Mesenchymal stem cell (in vitro differentiated cells and primary cell): ENCODE measurements at regions not wholly inside any gene's neighbourhood (a gene's known extent, or its start where the extent isn't known, plus 50 kb on each side); places are given as distances from the start of the nearest gene placed in this dataset.
"Not testable (repeated sequence)": the region's sequence is repeated elsewhere in the genome, so short reads cannot be mapped to it uniquely, and the experiment has no call there.

Source experiments
- DNase-seq: peaks from one replicate; pipeline ENCODE4 v3.0.0-alpha.2; 2013
- H2AFZ ChIP-seq: one replicate; pipeline ENCODE4 v1.6.1; 2013; ENCODE audit warnings: low read depth, mild to moderate bottlenecking, control low read depth, inconsistent platforms, low read length, moderate library complexity
- H2AK5ac ChIP-seq: 2 replicates; pipeline ENCODE4 v1.6.1; 2013; ENCODE audit warnings: low read length, moderate library complexity, mild to moderate bottlenecking, inconsistent platforms; ENCODE audit not compliant: severe bottlenecking
- H2BK120ac ChIP-seq: one replicate; pipeline ENCODE4 v1.6.1; 2013; ENCODE audit warnings: low read depth, mild to moderate bottlenecking, inconsistent platforms, low read length, moderate library complexity
- H2BK12ac ChIP-seq, 2 experiments: one replicate each; pipeline ENCODE4 v1.6.1; 2013; ENCODE audit warnings: inconsistent platforms in 2 of 2, low read length in 2 of 2, mild to moderate bottlenecking in 2 of 2, moderate library complexity in 2 of 2, control low read depth in 1 of 2
- H2BK15ac ChIP-seq: one replicate; pipeline ENCODE4 v1.6.1; 2013; ENCODE audit warnings: mild to moderate bottlenecking, low read depth, inconsistent platforms; ENCODE audit not compliant: poor library complexity, severe bottlenecking
- H2BK5ac ChIP-seq: 2 replicates; pipeline ENCODE4 v1.6.1; 2013; ENCODE audit warnings: low read depth, mild to moderate bottlenecking, low read length, control low read depth, inconsistent platforms; ENCODE audit not compliant: poor library complexity, severe bottlenecking
- H3K14ac ChIP-seq, 2 experiments: one replicate each; pipeline ENCODE4 v1.6.1; 2013; ENCODE audit warnings: inconsistent platforms in 2 of 2, low read length in 2 of 2, control low read depth in 1 of 2, mild to moderate bottlenecking in 1 of 2, moderate library complexity in 1 of 2
- H3K18ac ChIP-seq, 2 experiments: one replicate each; pipeline ENCODE4 v1.6.1; 2013; ENCODE audit warnings: inconsistent platforms in 2 of 2, low read length in 2 of 2, control low read depth in 1 of 2, low read depth in 1 of 2, mild to moderate bottlenecking in 1 of 2
- H3K23ac ChIP-seq, 2 experiments: one replicate each; pipeline ENCODE4 v1.6.1; 2013; ENCODE audit warnings: inconsistent platforms in 2 of 2, low read length in 2 of 2, mild to moderate bottlenecking in 2 of 2, moderate library complexity in 2 of 2, control low read depth in 1 of 2
- H3K27ac ChIP-seq: 2 replicates; pipeline ENCODE4 v1.5.1; 2013; ENCODE audit warnings: mild to moderate bottlenecking, moderate library complexity, low read length, control low read depth, inconsistent platforms; ENCODE audit not compliant: poor library complexity, severe bottlenecking
- H3K27me3 ChIP-seq, 2 experiments: 2 replicates each; pipeline versions ENCODE4 v1.6.1 to v1.7.0; 2013; ENCODE audit warnings: low read length in 2 of 2, mild to moderate bottlenecking in 2 of 2, moderate library complexity in 2 of 2, control low read depth in 1 of 2, inconsistent platforms in 1 of 2; ENCODE audit not compliant: control insufficient read depth in 1 of 2, insufficient read depth in 1 of 2
- H3K36me3 ChIP-seq, 2 experiments: 2 replicates each; pipeline versions ENCODE4 v1.6.1 to v1.7.0; 2013; ENCODE audit warnings: low read length in 2 of 2, control low read depth in 1 of 2, inconsistent platforms in 1 of 2, low read depth in 1 of 2, mild to moderate bottlenecking in 1 of 2; ENCODE audit not compliant: insufficient read depth in 2 of 2, control insufficient read depth in 1 of 2
- H3K4ac ChIP-seq, 2 experiments: one replicate each; pipeline ENCODE4 v1.6.1; 2013; ENCODE audit warnings: inconsistent platforms in 2 of 2, low read length in 2 of 2, mild to moderate bottlenecking in 2 of 2, moderate library complexity in 2 of 2, control low read depth in 1 of 2, low read depth in 1 of 2
- H3K4me1 ChIP-seq: 2 replicates; pipeline ENCODE4 v1.6.1; 2013; ENCODE audit warnings: low read depth, low read length, control low read depth; ENCODE audit not compliant: control insufficient read depth, insufficient read depth
- H3K4me2 ChIP-seq: 2 replicates; pipeline ENCODE4 v1.6.1; 2013; ENCODE audit warnings: low read length, mild to moderate bottlenecking, inconsistent platforms; ENCODE audit not compliant: poor library complexity, severe bottlenecking
- H3K4me3 ChIP-seq, 2 experiments: 2 replicates each; pipeline versions ENCODE4 v1.5.1 to v1.7.0; 2013; ENCODE audit warnings: low read length in 2 of 2, mild to moderate bottlenecking in 2 of 2, control low read depth in 1 of 2, low read depth in 1 of 2; ENCODE audit not compliant: insufficient read depth in 1 of 2
- H3K79me1 ChIP-seq: replicated peaks from 2 replicates; pipeline ENCODE4 v1.6.1; 2013; ENCODE audit warnings: mild to moderate bottlenecking, control low read depth, low read length, inconsistent platforms; ENCODE audit not compliant: poor library complexity, severe bottlenecking
- H3K9ac ChIP-seq: 2 replicates; pipeline ENCODE4 v1.7.0; 2013; ENCODE audit warnings: mild to moderate bottlenecking, low read length, moderate library complexity
- H3K9me3 ChIP-seq: 2 replicates; pipeline ENCODE4 v1.7.0; 2013; ENCODE audit warnings: mild to moderate bottlenecking, low read length; ENCODE audit not compliant: control insufficient read depth
- H4K8ac ChIP-seq: one replicate; pipeline ENCODE4 v1.6.1; 2013; ENCODE audit warnings: inconsistent platforms, mild to moderate bottlenecking, low read length, moderate library complexity
- H4K91ac ChIP-seq: one replicate; pipeline ENCODE4 v1.6.1; 2013; ENCODE audit warnings: mild to moderate bottlenecking, low read length, inconsistent platforms
- WGBS: methylation state at CpG from one replicate; pipeline ENCODE4 v1.1.7; 2013; ENCODE audit warnings: mixed read lengths; 5-methylcytosine and 5-hydroxymethylcytosine counted together

DNA sequence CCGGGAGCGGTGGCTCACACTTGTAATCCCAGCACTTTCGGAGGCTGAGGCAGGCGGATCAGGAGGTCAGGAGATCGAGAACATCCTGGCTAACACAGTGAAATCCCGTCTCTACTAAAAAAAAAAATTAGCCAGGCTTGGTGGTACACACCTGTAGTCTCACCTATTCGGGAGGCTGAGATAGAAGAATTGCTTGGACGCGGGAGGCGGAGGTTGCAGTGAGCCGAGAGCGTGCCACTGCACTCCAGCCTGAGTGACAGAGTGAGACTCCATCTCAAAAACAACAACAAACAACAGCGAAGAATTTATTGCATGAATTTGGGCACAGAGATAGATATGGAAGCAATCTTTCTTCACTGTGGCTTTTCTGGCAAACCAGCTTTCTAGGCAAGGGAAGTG, 432.9 kb downstream of the STK39 start:
- not testable (repeated sequence) for H3K27me3 ChIP-seq, H3K36me3 ChIP-seq, H3K14ac ChIP-seq, H3K23ac ChIP-seq, H4K91ac ChIP-seq, H2AK5ac ChIP-seq, H2BK120ac ChIP-seq, H2BK15ac ChIP-seq, H3K9me3 ChIP-seq, DNase-seq, H3K4me1 ChIP-seq, H2BK5ac ChIP-seq, H3K4me2 ChIP-seq, H3K18ac ChIP-seq, H3K27ac ChIP-seq, H3K9ac ChIP-seq, H2BK12ac ChIP-seq, H2AFZ ChIP-seq, H4K8ac ChIP-seq, H3K4ac ChIP-seq, H3K4me3 ChIP-seq, H3K79me1 ChIP-seq
- 97% methylated on average over 13 of the region's 13 CpGs for WGBS

DNA sequence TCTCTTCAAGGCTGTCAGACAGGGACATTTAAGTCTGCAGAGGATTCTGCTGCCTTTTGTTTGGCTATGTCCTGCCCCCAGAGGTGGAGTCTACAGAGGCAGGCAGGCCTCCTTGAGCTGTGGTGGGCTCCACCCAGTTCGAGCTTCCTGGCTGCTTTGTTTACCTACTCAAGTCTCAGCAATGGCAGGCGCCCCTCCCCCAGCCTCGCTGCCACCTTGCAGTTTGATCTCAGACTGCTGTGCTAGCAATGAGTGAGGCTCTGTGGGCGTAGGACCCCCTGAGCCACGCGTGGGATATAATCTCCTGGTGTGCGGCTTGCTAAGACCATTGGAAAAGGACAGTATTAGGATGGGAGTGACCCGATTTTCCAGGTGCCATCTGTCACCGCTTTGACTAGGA, 437.6 kb downstream of the STK39 start:
- not testable (repeated sequence) for H3K36me3 ChIP-seq, H2AK5ac ChIP-seq, H3K4ac ChIP-seq, H3K9me3 ChIP-seq, H3K18ac ChIP-seq, H4K8ac ChIP-seq, DNase-seq, H2BK12ac ChIP-seq, H3K4me2 ChIP-seq, H2AFZ ChIP-seq, H3K14ac ChIP-seq, H3K9ac ChIP-seq, H3K4me3 ChIP-seq, H2BK5ac ChIP-seq, H2BK15ac ChIP-seq, H4K91ac ChIP-seq, H3K27me3 ChIP-seq, H3K4me1 ChIP-seq, H2BK120ac ChIP-seq, H3K23ac ChIP-seq, H3K79me1 ChIP-seq, H3K27ac ChIP-seq
- 86% methylated on average over 9 of the region's 9 CpGs for WGBS

DNA sequence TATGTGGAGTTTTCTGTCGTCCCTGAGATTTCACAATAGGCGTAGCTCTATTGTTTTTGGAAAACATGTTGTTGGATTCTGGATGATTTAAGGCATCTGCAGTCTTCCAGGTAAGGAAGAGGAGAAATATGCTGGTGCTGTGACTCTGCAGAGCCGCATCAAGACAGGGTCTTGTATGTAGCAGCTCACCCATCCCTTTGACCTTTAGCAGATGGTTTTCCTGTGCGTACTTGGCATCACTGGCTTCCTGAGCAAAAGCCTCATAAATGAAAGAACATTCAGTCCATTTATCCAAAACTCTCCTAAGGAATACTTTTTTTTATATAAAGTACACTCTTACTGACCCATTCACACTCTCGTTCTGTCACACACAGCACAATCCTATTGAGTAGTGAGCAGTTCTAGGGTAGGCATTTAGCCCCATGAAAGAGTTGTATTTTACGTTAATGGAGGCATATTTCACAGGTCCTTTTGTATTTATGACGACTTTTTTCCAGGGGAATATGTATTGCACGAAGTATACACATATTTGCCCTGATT, 443.9 kb downstream of the STK39 start:
- H3K9ac ChIP-seq, result no peak overlapping the region
- H3K9me3 ChIP-seq, result peaks cover 4% of the 10 kb centered on the region
- H3K36me3 ChIP-seq, result no peaks in the 10 kb centered on the region
- H2BK5ac ChIP-seq, result no peak overlapping the region
- no peak overlapping the region for H3K4me3 ChIP-seq
- no peak overlapping the region for H3K27ac ChIP-seq
- H2AK5ac ChIP-seq, result no peak overlapping the region
- no peak overlapping the region for H2BK15ac ChIP-seq
- H3K79me1 ChIP-seq, result no peaks in the 10 kb centered on the region
- no peak for DNase-seq
- H3K4me2 ChIP-seq, result no peak overlapping the region
- H3K18ac ChIP-seq, result no peak overlapping the region
- H3K27me3 ChIP-seq, result no peaks in the 10 kb centered on the region
- no peaks in the 10 kb centered on the region for H3K4me1 ChIP-seq
- no peak overlapping the region for H4K91ac ChIP-seq
- no peak overlapping the region for H4K8ac ChIP-seq
- no peak overlapping the region for H2BK12ac ChIP-seq
- no peak overlapping the region for H3K14ac ChIP-seq
- H3K4ac ChIP-seq, result no peak overlapping the region
- 91% methylated on average over 8 of the region's 8 CpGs for WGBS
- H2BK120ac ChIP-seq, result no peak overlapping the region
- H2AFZ ChIP-seq, result no peak overlapping the region
- H3K23ac ChIP-seq, result no peak overlapping the region

DNA sequence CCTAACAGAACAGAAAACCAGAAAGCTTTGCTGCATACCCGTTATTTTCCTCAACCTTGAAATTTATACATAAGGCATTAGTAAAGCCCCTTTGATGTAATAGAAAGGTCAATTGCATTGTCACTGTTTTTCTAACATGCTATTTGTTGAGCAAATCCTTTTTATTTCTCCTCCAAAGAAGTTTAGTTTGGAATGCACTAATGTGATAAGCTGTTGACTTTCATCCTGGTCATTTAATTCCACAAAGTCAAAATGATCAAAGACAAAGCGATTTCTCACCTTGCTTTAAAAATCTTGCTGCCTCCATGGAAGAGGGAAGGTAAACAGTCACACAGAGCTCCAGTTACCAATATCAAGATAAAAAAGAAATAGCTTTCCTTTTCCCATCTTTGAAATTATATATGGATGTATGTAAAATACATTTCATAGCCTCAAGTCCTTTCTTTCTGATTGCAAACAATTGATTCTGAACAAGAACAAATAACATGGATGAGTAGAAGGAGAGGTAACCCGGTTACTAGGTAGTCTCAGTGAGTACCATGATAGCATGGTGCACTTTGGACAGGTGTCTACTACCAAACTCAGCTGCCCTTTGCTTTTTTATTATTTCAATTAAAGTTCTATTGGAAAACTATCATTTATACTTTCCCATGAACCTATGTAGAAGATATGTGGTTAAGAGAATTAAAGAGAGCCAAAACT, 452.7 kb downstream of the STK39 start:
- H3K79me1 ChIP-seq, result no peaks in the 10 kb centered on the region
- no peak overlapping the region for H2AK5ac ChIP-seq
- H2BK12ac ChIP-seq, result no peak overlapping the region
- no peak overlapping the region for H3K14ac ChIP-seq
- no peak overlapping the region for H2BK5ac ChIP-seq
- H3K23ac ChIP-seq, result no peak overlapping the region
- no peak overlapping the region for H3K4me3 ChIP-seq
- no peak overlapping the region for H4K8ac ChIP-seq
- H3K18ac ChIP-seq, result no peak overlapping the region
- H3K27me3 ChIP-seq, result no peaks in the 10 kb centered on the region
- no peak overlapping the region for H3K27ac ChIP-seq
- no peaks in the 10 kb centered on the region for H3K9me3 ChIP-seq
- H2BK15ac ChIP-seq, result no peak overlapping the region
- no peak for DNase-seq
- no peak overlapping the region for H3K4ac ChIP-seq
- H2AFZ ChIP-seq, result no peak overlapping the region
- no peaks in the 10 kb centered on the region for H3K36me3 ChIP-seq
- 100% methylated on average over 1 of the region's 3 CpGs for WGBS
- no peak overlapping the region for H4K91ac ChIP-seq
- H2BK120ac ChIP-seq, result no peak overlapping the region
- no peaks in the 10 kb centered on the region for H3K4me1 ChIP-seq
- H3K9ac ChIP-seq, result no peak overlapping the region
- H3K4me2 ChIP-seq, result no peak overlapping the region
